Stimulated activated CD8-positive, alpha-beta memory T cell treated with anti-CD3 and anti-CD28 coated beads, Interleukin-7, amount 100 ng/mL, for 4 hours (primary cell): ENCODE measurements at regions not wholly inside any gene's neighbourhood (a gene's known extent, or its start where the extent isn't known, plus 50 kb on each side); places are given as distances from the start of the nearest gene placed in this dataset.

Experiments used
- DNase-seq, 2 donors: peaks; one replicate each; pipeline ENCODE4 v3.0.0-alpha.2; 2020; ENCODE audit warnings: low read depth in 2 of 2

- DNase-seq, result no peak
These were observed 228.6 kb upstream of the CDH5 start for GRCh38 chr16:66137853-66138252.

GRCh38 chr16:66136841-66137240, 229.7 kb upstream of the CDH5 start:
- no peak for DNase-seq

DNA sequence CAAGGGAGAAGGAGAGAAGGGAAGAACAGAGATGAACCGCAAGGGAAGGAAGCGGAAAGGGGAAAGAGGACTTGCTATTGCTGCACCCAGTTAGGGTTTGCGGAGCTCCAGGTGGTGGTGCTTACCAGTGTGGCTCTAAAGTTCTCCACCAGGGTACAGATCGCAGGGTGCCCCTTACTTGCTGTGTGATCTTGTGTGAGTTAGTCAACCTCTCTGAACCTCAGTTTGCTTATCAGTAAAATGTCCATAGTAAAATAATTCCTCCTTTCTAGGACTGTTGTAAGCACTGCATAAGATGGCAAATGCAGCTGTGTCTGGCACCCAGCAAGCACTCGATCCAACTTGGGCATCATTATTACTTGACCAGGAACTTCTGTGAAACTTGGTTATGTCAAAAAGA, 230.7 kb upstream of the CDH5 start:
- DNase-seq, result no peak

GRCh38 chr16:66135421-66135831, 231.1 kb upstream of the CDH5 start:
- DNase-seq, result no peak

- DNase-seq, result no peak
These were observed 231.6 kb upstream of the CDH5 start for GRCh38 chr16:66134875-66135274.

DNA sequence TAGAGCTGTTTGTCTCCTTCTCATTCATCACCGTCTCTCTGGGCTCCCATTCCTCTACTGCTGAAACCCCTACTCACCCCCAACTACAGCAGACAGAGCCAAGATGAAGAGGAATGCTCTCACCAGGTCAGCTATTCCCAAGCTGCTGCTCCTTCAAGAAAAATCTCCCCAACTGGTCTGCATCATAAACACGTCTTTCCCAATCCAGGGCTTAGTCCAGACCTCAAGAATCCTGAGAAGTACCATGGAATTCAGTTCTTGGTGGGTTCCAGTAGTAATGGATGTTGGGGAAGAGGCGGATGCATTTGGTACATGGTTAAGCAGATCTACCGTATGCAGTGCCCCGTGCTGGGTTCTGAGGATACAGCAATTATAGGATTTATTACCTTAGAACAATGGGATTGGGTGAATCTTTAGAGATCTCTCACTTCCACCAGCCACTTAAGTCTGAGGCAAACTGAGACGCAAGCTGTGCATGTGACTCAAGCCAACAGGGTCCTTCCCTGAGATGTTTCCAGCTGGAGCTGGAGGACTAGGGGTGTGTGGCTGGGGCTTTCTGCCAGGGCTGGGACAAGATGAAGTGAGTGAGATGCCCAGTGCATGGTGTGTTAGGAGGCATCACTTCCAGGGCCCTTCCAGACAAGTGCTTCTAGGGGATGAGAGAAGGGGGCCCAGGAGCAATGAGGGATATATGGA, 232.7 kb upstream of the CDH5 start:
- no peak for DNase-seq

DNA sequence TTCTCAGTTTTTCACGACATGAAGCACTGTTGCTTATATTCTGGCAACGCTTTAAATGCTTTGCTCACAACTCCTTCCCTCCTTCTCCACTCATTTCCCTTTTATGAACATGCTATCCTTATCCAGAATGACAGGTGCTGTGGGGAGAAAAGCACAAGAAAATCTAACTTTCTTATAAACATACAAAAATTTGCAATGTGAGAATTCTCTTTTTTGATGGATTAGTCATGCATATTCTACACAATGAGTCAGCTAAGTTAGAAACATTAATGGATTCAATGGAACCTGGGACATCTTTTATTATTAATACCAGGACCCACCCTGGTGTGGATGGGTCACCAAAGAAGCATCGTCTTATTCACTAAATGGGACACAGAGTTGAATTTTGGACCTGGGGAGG, 234.6 kb upstream of the CDH5 start:
- DNase-seq, result no peak

DNA sequence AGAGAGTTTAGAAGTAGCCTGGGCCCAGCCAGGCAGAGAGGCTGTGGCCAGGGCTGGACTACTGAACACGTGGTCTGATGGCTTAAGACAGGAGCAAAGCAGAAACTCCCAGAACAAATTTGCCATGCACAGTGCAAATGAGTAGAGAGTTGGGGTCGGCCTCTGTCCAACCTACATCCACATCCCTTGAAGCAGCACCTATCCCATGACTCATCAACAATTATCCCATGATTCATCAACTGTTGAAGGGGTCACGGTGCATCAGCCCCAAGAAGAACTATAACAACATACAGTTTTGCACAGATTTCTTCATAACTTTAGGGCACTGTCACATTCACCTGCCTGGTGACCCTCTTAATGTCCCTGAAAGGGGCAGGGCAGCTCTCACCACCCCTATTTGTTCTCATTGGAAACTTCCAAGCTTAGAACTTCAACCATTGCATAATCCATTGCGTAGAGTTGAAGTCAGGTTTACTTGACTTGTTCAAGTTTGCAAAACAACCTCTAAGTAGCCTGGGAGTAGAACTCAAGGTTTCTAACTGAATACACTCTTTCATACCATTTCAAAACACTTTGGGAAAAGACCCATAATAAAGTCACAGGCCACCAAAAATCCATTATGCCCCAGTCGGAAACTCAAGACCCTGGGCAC, 235.2 kb upstream of the CDH5 start:
- no peak for DNase-seq

- DNase-seq, result no peak
These were observed 236.1 kb upstream of the CDH5 start for GRCh38 chr16:66130296-66130905.

GRCh38 chr16:66129196-66129595, 237.3 kb upstream of the CDH5 start:
- DNase-seq, result no peak

DNA sequence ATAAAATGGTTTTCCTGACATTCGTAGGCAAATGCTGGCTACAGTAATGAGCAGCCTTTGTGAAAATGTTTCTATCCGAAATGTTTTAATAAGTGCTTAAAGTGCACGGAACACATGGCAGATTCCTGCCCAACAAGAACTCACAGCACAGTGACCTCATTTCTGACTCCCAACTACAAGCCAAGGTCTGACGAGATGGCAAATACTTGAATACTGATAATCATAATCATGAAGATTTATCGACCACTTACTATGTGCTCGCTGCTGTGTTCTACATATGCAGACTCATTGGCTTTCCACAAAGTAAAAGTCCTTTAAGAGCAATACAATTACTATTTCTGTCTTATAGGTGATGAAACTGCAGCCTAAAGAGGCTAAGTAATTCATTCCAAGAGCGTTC, 238.1 kb upstream of the CDH5 start:
- DNase-seq, result no peak

DNA sequence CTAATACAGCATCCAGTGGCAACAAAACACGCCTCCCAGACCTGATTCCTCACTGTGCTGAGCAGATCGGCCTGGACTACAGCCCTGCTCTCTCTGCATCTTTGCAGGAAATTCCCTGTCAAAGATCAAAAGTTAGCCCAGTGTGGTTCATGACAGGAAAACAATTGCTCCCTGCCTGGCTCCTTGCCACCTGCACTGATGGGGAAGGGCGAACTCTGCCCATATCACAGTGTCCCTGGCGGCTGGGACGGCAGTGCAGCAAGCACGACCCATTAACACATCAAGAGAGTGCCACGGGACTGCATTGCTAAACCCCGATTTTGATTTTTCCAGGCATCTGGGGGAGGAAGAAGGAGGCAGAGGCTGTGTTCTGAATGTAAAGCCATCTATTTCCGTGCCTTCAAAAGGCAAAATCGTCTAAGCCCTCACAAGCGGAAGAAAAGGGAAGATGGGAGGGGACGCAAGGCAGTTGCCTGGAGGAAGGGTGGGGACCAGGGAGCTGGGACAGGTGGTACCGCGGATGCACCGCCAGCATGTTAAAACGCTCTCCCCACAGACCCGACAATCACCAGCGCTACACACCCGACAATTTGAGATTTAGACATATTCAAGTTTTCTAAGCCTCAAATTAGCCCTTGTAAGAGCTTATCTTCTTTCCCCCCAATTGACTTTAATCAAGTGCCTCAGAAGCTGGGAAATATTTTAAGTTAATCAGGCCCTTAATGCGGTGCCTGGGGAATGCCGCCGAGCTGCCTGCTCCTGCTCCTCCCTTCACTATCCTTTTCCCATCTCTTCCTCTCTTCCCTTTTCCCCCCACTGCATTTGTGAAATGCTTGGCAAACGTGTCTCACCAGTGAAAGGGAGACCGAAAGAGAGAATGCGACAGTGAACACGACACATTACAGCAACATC, 238.8 kb upstream of the CDH5 start:
- no peak for DNase-seq

- DNase-seq, result no peak
These were observed 245.0 kb upstream of the CDH5 start for GRCh38 chr16:66121466-66121865.

GRCh38 chr16:66120656-66121055, 245.8 kb upstream of the CDH5 start:
- DNase-seq, result no peak

GRCh38 chr16:66116163-66117002, 250.1 kb upstream of the CDH5 start:
- DNase-seq, result no peak

DNA sequence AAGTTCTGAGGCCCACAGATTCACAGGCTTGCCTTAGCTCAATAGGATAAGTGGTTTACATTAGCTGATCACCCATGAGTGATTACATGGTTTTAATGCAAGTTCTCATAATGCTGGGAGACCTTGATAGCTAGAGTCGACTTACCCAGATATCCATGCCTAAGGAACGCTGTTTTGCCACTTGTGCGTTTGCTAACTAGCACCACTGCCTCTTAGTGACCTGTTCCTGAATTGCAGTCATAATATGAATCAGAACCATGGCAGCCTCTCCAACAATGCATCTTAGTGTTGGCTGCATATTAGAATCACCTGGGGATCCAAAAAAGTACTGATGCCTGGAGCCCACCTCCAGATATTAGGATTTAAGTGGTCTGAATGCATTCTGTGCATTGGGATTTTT, 251.1 kb upstream of the CDH5 start:
- no peak for DNase-seq

DNA sequence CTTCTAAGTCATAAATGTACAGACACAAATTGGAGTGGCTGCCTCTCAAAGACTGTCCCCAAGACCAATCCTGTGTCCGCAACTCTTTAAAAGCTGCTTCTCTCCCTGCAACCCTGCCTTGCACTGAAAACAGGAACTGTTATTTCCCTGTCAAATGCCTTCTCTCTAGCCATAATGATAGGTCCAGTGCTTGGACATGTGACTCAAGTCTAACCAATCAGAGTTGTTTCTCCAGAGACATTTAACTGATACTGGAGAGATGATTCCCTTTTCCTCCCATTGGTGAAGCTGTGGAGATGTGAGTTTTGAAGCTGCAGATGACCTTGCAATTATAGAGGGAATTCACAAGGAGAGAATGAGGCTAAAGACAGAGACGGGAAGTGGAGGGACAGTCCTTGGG, 253.3 kb upstream of the CDH5 start:
- no peak for DNase-seq

GRCh38 chr16:66109677-66110076, 256.8 kb upstream of the CDH5 start:
- no peak for DNase-seq

- DNase-seq, result no peak
These were observed 258.8 kb upstream of the CDH5 start for GRCh38 chr16:66107661-66108060.

DNA sequence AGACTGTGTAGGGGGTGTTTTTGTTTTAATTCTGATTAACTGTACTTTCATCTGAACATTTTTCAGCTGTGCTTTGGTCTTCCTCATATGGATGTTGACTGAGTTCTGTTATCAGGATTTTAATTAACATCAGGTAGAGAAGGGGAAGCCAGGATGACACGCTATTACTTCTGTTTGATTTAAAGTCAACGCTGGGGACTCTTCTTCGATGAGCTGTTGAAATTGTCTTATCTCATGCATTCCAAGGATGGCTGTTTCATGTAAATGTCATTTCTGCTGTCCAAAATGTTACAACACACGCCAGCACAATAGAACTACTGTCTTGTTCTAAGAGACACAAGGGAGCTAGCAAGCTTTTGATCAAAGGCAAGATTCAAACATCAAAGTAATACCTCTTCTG, 263.3 kb upstream of the CDH5 start:
- no peak for DNase-seq

DNA sequence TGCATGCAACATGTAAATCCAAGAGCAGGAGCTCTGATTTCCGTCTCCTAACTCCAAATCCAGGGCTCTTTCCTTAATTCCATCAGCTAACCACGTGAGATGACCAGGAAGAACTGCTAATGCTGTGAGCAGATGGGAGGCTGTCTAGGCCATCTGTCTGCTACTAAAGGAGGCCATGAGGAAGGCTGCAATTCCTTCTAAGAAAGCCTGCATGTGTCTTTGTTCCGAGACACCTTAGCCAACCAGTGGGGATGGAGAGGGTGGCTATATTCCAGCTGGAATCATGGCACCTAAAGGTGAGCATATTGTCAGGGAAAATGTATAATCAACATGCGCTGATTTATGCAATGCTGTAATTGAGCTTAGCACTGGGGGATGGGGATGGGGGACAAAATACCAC, 267.2 kb upstream of the CDH5 start:
- no peak for DNase-seq
